HG03175 (cell line): ENCODE measurements at regions not wholly inside any gene's neighbourhood (a gene's known extent, or its start where the extent isn't known, plus 50 kb on each side); places are given as distances from the start of the nearest gene placed in this dataset.

Source experiments
- ATAC-seq: cut with Tn5 transposase; IDR thresholded peaks from one replicate; pipeline ENCODE4 v1.9.1; 2021; ENCODE audit warnings: mild to moderate bottlenecking, moderate library complexity; ENCODE audit not compliant: unreplicated experiment

- no peak for ATAC-seq
Observed at GRCh38 chr7:45511721-45512597, 62.2 kb upstream of the ADCY1 start.

GRCh38 chr7:45514944-45515343 is 59.2 kb upstream of the ADCY1 start:
- ATAC-seq: no peak

GRCh38 chr7:45515346-45515745 is 58.8 kb upstream of the ADCY1 start:
- ATAC-seq: no peak
